K562 (cell line): ENCODE measurements at regions not wholly inside any gene's neighbourhood (a gene's known extent, or its start where the extent isn't known, plus 50 kb on each side); places are given as distances from the start of the nearest gene placed in this dataset.

Source experiments
- ATAC-seq: fragments of 200-7000 bp; cut with Tn5 transposase; 3 replicates; pipeline ENCODE4 v1.9.1; 2020; ENCODE audit warnings: moderate library complexity
- BruUV-seq: library from RNA; stranded (reverse); fragments of 400-500 nt; replicated peaks from 2 replicates; lab custom pipeline; 2021; lab: Mats Ljungman, UMichigan
- CTCF ChIA-PET: fragments of 300-600 bp; formaldehyde crosslinking; extraction: SDS; loops from one replicate; lab custom pipeline; 2021; ENCODE audit warnings: low intra/inter-chr PET ratio; lab: Yijun Ruan, JAX
- POLR2A ChIA-PET: fragments of 300-600, 350-650 bp; sonication (Branson Sonifier 250); formaldehyde crosslinking; extraction: SDS; loops from one replicate; lab custom pipeline; 2021; ENCODE audit warnings: antibody characterized with exemption, inconsistent platforms; lab: Yijun Ruan, JAX
- DNase-seq, 4 experiments: peaks; one replicate each; pipeline versions ENCODE4 v3.0.0 to v3.0.0-alpha.2; 2011 to 2018; ENCODE audit warnings: low spot score in 3 of 4, mixed read lengths in 3 of 4; ENCODE audit errors: extremely low read depth in 1 of 4
- FAIRE-seq: peaks from 2 replicates; lab custom pipeline; 2011; peaks lifted over from hg19 to GRCh38; lab: Jason Lieb, UNC
- H2AFZ ChIP-seq: 2 replicates; pipeline ENCODE4 v1.6.0; 2011; ENCODE audit warnings: low read depth, low read length, control low read depth, inconsistent platforms
- H3K27ac ChIP-seq: fragments of 200-600 bp; 3 replicates; pipeline ENCODE4 v1.8.0; 2011; ENCODE audit warnings: low read depth, mild to moderate bottlenecking, control low read depth, inconsistent platforms, low read length, moderate library complexity, mixed read lengths; ENCODE audit errors: extremely low read depth
- H3K27me3 ChIP-seq, 2 experiments: fragments of 300-600 bp in 1 of 2; 2 replicates in 1 of 2; 3 replicates in 1 of 2; pipeline versions ENCODE4 v1.6.0 to v1.8.0; 2011; ENCODE audit warnings: inconsistent platforms in 2 of 2, low read length in 2 of 2, mild to moderate bottlenecking in 1 of 2, mixed read lengths in 1 of 2, moderate library complexity in 1 of 2; ENCODE audit not compliant: control insufficient read depth in 2 of 2, insufficient read depth in 2 of 2
- H3K36me3 ChIP-seq: fragments of 300-600 bp; 3 replicates; pipeline ENCODE4 v1.8.0; 2011; ENCODE audit warnings: mild to moderate bottlenecking, low read length, inconsistent platforms; ENCODE audit not compliant: control insufficient read depth, insufficient read depth
- H3K4me1 ChIP-seq, 2 experiments: fragments of 200-600 bp in 1 of 2; replicated peaks in 1 of 2; 2 replicates in 1 of 2; 3 replicates in 1 of 2; pipeline versions ENCODE4 v1.5.1 to v1.8.0; 2011; ENCODE audit warnings: inconsistent platforms in 2 of 2, low read length in 2 of 2, mild to moderate bottlenecking in 1 of 2, mixed read lengths in 1 of 2, moderate library complexity in 1 of 2; ENCODE audit not compliant: control insufficient read depth in 2 of 2, insufficient read depth in 2 of 2
- H3K4me2 ChIP-seq: 2 replicates; pipeline ENCODE4 v1.6.1; 2011; ENCODE audit warnings: low read length, control low read depth, inconsistent platforms, mixed read lengths; ENCODE audit not compliant: insufficient read depth
- H3K4me3 ChIP-seq: fragments of 200-600 bp; sonication (generic), shearing (Covaris generic); 2 replicates; pipeline ENCODE4 v1.5.1; 2016; ENCODE audit warnings: control low read depth, inconsistent platforms
- H3K79me2 ChIP-seq: fragments of 200-600 bp; 3 replicates; pipeline ENCODE4 v1.8.0; 2011; ENCODE audit warnings: low read length, inconsistent platforms; ENCODE audit not compliant: control insufficient read depth, insufficient read depth
- H3K9ac ChIP-seq, 2 experiments: 2 replicates each; pipeline versions ENCODE4 v1.6.0 to v1.6.1; 2011; ENCODE audit warnings: low read depth in 2 of 2, low read length in 2 of 2, control low read depth in 1 of 2, inconsistent platforms in 1 of 2, mild to moderate bottlenecking in 1 of 2, mixed read lengths in 1 of 2; ENCODE audit not compliant: insufficient read depth in 1 of 2
- H3K9me1 ChIP-seq: one replicate; pipeline ENCODE4 v1.6.0; 2011; ENCODE audit warnings: inconsistent platforms, mild to moderate bottlenecking, low read length, moderate library complexity; ENCODE audit not compliant: control insufficient read depth, insufficient read depth
- H3K9me3 ChIP-seq: replicated peaks from 2 replicates; pipeline ENCODE4 v1.5.1; 2011; ENCODE audit warnings: low read depth, low read length, inconsistent platforms; ENCODE audit not compliant: control insufficient read depth, insufficient read depth
- H4K20me1 ChIP-seq: replicated peaks from 2 replicates; pipeline ENCODE4 v1.6.1; 2011; ENCODE audit warnings: low read length, inconsistent platforms, mixed read lengths; ENCODE audit not compliant: control insufficient read depth, insufficient read depth
- BCLAF1 ChIP-seq, 2 experiments: fragments of 450-650 bp in 1 of 2; IDR thresholded peaks; 2 replicates each; pipeline ENCODE4 v1.6.1; 2011 to 2017; ENCODE audit warnings: low read depth in 2 of 2, antibody characterized with exemption in 1 of 2, borderline replicate concordance in 1 of 2, low read length in 1 of 2, mild to moderate bottlenecking in 1 of 2, mixed read lengths in 1 of 2; ENCODE audit not compliant: control insufficient read depth in 1 of 2
- CLOCK ChIP-seq: fragments of 250-450 bp; sonication (Bioruptor Pico); IDR thresholded peaks from 2 replicates; pipeline ENCODE4 v1.4.0; 2020; ENCODE audit warnings: mild to moderate bottlenecking, moderate library complexity, borderline replicate concordance
- MECOM ChIP-seq: fragments of 250-450 bp; sonication (Bioruptor Pico); IDR thresholded peaks from 2 replicates; pipeline ENCODE4 v1.8.0; 2022; ENCODE audit warnings: inconsistent platforms
- MYC ChIP-seq, 2 experiments: fragments of 250-450 bp in 1 of 2; sonication (Bioruptor Pico) in 1 of 2; IDR thresholded peaks; 2 replicates each; pipeline versions ENCODE4 v1.5.1 to v1.6.1; 2012 to 2021; ENCODE audit warnings: low read depth in 2 of 2, borderline replicate concordance in 1 of 2, improper control_type of control experiment in 1 of 2, low read length in 1 of 2, mild to moderate bottlenecking in 1 of 2, moderate library complexity in 1 of 2
- SMAD4 ChIP-seq: fragments of 250-450 bp; sonication (Bioruptor Pico); conservative IDR thresholded peaks from 2 replicates; pipeline ENCODE4 v1.8.0; 2021; ENCODE audit warnings: inconsistent platforms, mild to moderate bottlenecking, moderate library complexity
- ZNF146 ChIP-seq: IDR thresholded peaks from one replicate; pipeline ENCODE4 v1.6.1; 2018; ENCODE audit warnings: missing compliant biosample characterization; ENCODE audit not compliant: unreplicated experiment
- ZNF592 ChIP-seq: fragments of 450-650 bp; IDR thresholded peaks from 2 replicates; pipeline ENCODE4 v1.6.1; 2017; ENCODE audit warnings: antibody characterized with exemption, mild to moderate bottlenecking
- WGBS: fragments of 100-300 bp; shearing (Covaris generic); methylation state at CpG from one replicate; pipeline ENCODE4 v1.1.6; 2016; ENCODE audit warnings: low coverage, mixed read lengths; ENCODE audit not compliant: insufficient coverage; ENCODE audit errors: missing lambda C conversion rate; 5-methylcytosine and 5-hydroxymethylcytosine counted together
- in situ Hi-C: fragments of 300-500 bp; cut with MboI; formaldehyde crosslinking; loops from 4 replicates; pipeline ENCODE4 v1.15.0; 2018; ENCODE audit warnings: inconsistent platforms, mixed read lengths
- intact Hi-C: fragments of 100-400 bp; cut with micrococcal nuclease; formaldehyde crosslinking; loops from 2 replicates; pipeline ENCODE4 v1.14.2; 2022

GRCh38 chr11:86141727-86142126 lies 72.8 kb upstream of the PICALM start:
- ATAC-seq (no peak), DNase-seq (no peak), FAIRE-seq (no peak)
- ChIA-PET POLR2A (interaction anchor here (2.1 kb wide), 1 partner anchor 9 kb away, joined by 7 read pairs; no protein-coding TSS in a partner anchor), CTCF (no interaction called here)
- H3K9me3 ChIP-seq = no peaks in the 10 kb centered on the region
- 90% methylated on average over 1 of the region's 1 CpG for WGBS
- intact Hi-C loops = loop anchor here (2.0 kb wide), 2 partner anchors 33 to 51 kb away; no protein-coding TSS in a partner anchor
- H3K36me3 ChIP-seq = no peaks in the 10 kb centered on the region
- no peak overlapping the region for H3K4me3 ChIP-seq
- peak overlapping the region; percentile 11 for H3K27ac ChIP-seq
- H3K4me2 ChIP-seq = 0 out of 2 replicates have a peak overlapping the region, but pooled peaks have one; percentile 0
- no peaks in the 10 kb centered on the region for H3K27me3 ChIP-seq
- H3K79me2 ChIP-seq = peaks cover 14% of the 10 kb centered on the region; the same call in 1 of the 3 replicates
- TF ChIP-seq MYC (IDR thresholded peaks at IDR 0.05; ENCODE audit: low read depth, low read length) (0 out of 2 replicates have a peak, but pooled peaks have one; percentile 4), MYC (CRISPR knock-in tag; IDR thresholded peaks at IDR 0.05; ENCODE audit: borderline replicate concordance, low read depth) (0 out of 2 replicates have a peak, but pooled peaks have one; percentile 36), ZNF592 (0 out of 2 replicates have a peak, but pooled peaks have one; percentile 17), BCLAF1 (IDR thresholded peaks at IDR 0.05; ENCODE audit: borderline replicate concordance in 1 of 2, control insufficient read depth in 1 of 2, low read depth in 2 of 2, low read length in 1 of 2) (no peak), SMAD4 (CRISPR knock-in tag) (0 out of 2 replicates have a peak, but pooled peaks have one; percentile 11), CLOCK (0 out of 2 replicates have a peak, but pooled peaks have one; percentile 1), MECOM (CRISPR knock-in tag) (peak; percentile 30; the same call in 1 of the 2 replicates), ZNF146 (CRISPR knock-in tag) (no peak)
- BruUV-seq = no TSS peak
- no peaks in the 10 kb centered on the region for H4K20me1 ChIP-seq
- no peak overlapping the region for H3K9ac ChIP-seq
- H3K9me1 ChIP-seq = no peaks in the 10 kb centered on the region
- in situ Hi-C loops = no loop called here
- peaks cover 17 to 83% of the 10 kb centered on the region in 2 experiments for H3K4me1 ChIP-seq
- H2AFZ ChIP-seq = peak overlapping the region; percentile 60
